ENCODE measurements at regions not wholly inside any gene's neighbourhood (a gene's known extent, or its start where the extent isn't known, plus 50 kb on each side); places are given as distances from the start of the nearest gene placed in this dataset.

- no peak for DNase-seq (ENCODE audit: low read depth, low spot score)
- no TSS peak for BruUV-seq (replicated peaks)
- no peak for FAIRE-seq
- dilution Hi-C loops (cut with MboI; ENCODE audit: extremely low pct_ligation_motif_present, low sequenced_read_pairs): no loop called here
- Histone ChIP-seq H3K36me3 (ENCODE audit: control insufficient read depth in 2 of 2, extremely low read depth in 1 of 2, insufficient read depth in 2 of 2, low read length in 2 of 2) (no peaks in the 10 kb centered on the region), H3K4me2 (ENCODE audit: insufficient read depth, low read length) (no peak overlapping the region), H3K9me1 (replicated peaks; ENCODE audit: control insufficient read depth, extremely low read depth, insufficient read depth, low read length) (no peaks in the 10 kb centered on the region), H2AFZ (ENCODE audit: low read depth, low read length) (no peak overlapping the region), H3K27ac (ENCODE audit: insufficient read depth, low read depth, low read length) (no peak overlapping the region), H3K9me3 (replicated peaks; ENCODE audit: control insufficient read depth, insufficient read depth, low read length) (no peaks in the 10 kb centered on the region), H3K79me2 (ENCODE audit: control insufficient read depth, insufficient read depth, low read length) (no peaks in the 10 kb centered on the region), H3K9ac (replicated peaks; ENCODE audit: extremely low read depth, insufficient read depth, low read length) (no peak overlapping the region), H3K27me3 (ENCODE audit: control insufficient read depth in 2 of 2, insufficient read depth in 2 of 2, low read length in 2 of 2) (peaks cover 7 to 8% of the 10 kb centered on the region in 2 experiments), H4K20me1 (replicated peaks; ENCODE audit: control insufficient read depth, extremely low read depth, insufficient read depth, low read length) (no peaks in the 10 kb centered on the region), H3K4me1 (ENCODE audit: control insufficient read depth, extremely low read depth, insufficient read depth, low read length) (no peaks in the 10 kb centered on the region), H3K4me3 (replicated peaks in 1 of 3; ENCODE audit: insufficient read depth in 1 of 3, low read depth in 1 of 3, low read length in 3 of 3) (no peak overlapping the region)
- TF ChIP-seq POLR2A (IDR thresholded peaks at IDR 0.05; ENCODE audit: low read depth, low read length): no peak
- no peak for TF ChIP-seq CTCF (IDR thresholded peaks at IDR 0.05; ENCODE audit: extremely low read depth in 1 of 2, insufficient read depth in 1 of 2, low read depth in 1 of 2, low read length in 2 of 2)
- no peak for TF ChIP-seq JUN (IDR thresholded peaks at IDR 0.05; ENCODE audit: borderline replicate concordance, insufficient read depth, insufficient read length, low read depth)
- no peak for TF ChIP-seq GATA2 (IDR thresholded peaks at IDR 0.05; ENCODE audit: insufficient read depth, insufficient read length, low read depth, low read length)
- TF ChIP-seq FOS (IDR thresholded peaks at IDR 0.05; ENCODE audit: borderline replicate concordance, insufficient read depth, low read length): no peak
- ChIA-PET CTCF (no interaction called here), POLR2A (no interaction called here)
- intact Hi-C loops (cut with micrococcal nuclease): no loop called here
Observed at GRCh38 chr22:19655399-19655798, 58.9 kb upstream of the SEPTIN5 start.

GRCh38 chr22:19656541-19657251, 57.6 kb upstream of the SEPTIN5 start:
- H3K27ac ChIP-seq (ENCODE audit: insufficient read depth, low read depth, low read length): no peak overlapping the region
- H3K4me1 ChIP-seq (ENCODE audit: control insufficient read depth, extremely low read depth, insufficient read depth, low read length): no peaks in the 10 kb centered on the region
- no peak overlapping the region for H3K9ac ChIP-seq (replicated peaks; ENCODE audit: extremely low read depth, insufficient read depth, low read length)
- no peak overlapping the region for H3K4me2 ChIP-seq (ENCODE audit: insufficient read depth, low read length)
- dilution Hi-C loops (cut with MboI; ENCODE audit: extremely low pct_ligation_motif_present, low sequenced_read_pairs) (no loop called here), intact Hi-C loops (cut with micrococcal nuclease) (no loop called here)
- BruUV-seq (replicated peaks): no TSS peak
- no peak overlapping the region for H2AFZ ChIP-seq (ENCODE audit: low read depth, low read length)
- no peaks in the 10 kb centered on the region for H3K9me1 ChIP-seq (replicated peaks; ENCODE audit: control insufficient read depth, extremely low read depth, insufficient read depth, low read length)
- H4K20me1 ChIP-seq (replicated peaks; ENCODE audit: control insufficient read depth, extremely low read depth, insufficient read depth, low read length): no peaks in the 10 kb centered on the region
- no peaks in the 10 kb centered on the region for H3K9me3 ChIP-seq (replicated peaks; ENCODE audit: control insufficient read depth, insufficient read depth, low read length)
- H3K36me3 ChIP-seq (ENCODE audit: control insufficient read depth in 2 of 2, extremely low read depth in 1 of 2, insufficient read depth in 2 of 2, low read length in 2 of 2): no peaks in the 10 kb centered on the region
- no peak for FAIRE-seq
- no peak overlapping the region for H3K4me3 ChIP-seq (replicated peaks in 1 of 3; ENCODE audit: insufficient read depth in 1 of 3, low read depth in 1 of 3, low read length in 3 of 3)
- no peaks in the 10 kb centered on the region for H3K79me2 ChIP-seq (ENCODE audit: control insufficient read depth, insufficient read depth, low read length)
- DNase-seq (ENCODE audit: low read depth, low spot score): no peak
- H3K27me3 ChIP-seq (ENCODE audit: control insufficient read depth in 2 of 2, insufficient read depth in 2 of 2, low read length in 2 of 2): peaks cover 0 to 4% of the 10 kb centered on the region in 2 experiments
- CTCF ChIA-PET: no interaction called here
- POLR2A ChIA-PET: no interaction called here
- no peak for TF ChIP-seq JUN (IDR thresholded peaks at IDR 0.05; ENCODE audit: borderline replicate concordance, insufficient read depth, insufficient read length, low read depth)
